ENCODE measurements at regions not wholly inside any gene's neighbourhood (a gene's known extent, or its start where the extent isn't known, plus 50 kb on each side); places are given as distances from the start of the nearest gene placed in this dataset.

DNA sequence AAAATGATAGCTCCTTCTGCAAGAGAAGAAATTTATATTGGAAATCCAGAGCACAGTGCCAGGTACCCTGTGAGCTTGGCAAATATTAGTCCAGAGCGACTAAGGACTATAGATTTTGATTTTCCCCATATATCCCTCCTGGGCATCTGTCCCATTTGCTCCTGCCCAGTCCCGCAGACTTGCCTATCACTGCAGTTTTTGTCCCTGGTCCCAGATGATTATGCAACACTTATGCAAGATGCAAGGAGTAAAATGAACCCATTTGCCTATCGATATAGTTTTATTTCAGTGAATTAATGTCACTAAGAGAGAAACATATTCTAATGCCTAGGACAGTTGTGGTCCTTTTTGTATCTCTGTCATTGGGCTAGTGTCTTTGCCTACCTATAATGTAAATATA, 215.9 kb upstream of the BMP4 start:
- CTCF ChIA-PET (ENCODE audit: partially characterized antibody) = interaction anchor here (0.9 to 7.1 kb wide), 4 partner anchors 13 to 215 kb away, joined by 3 to 79 read pairs (median 5); no protein-coding TSS in a partner anchor
- Histone ChIP-seq H2BK120ac (replicated peaks; ENCODE audit: low read depth, low read length) (no peak overlapping the region), H3K36me3 (ENCODE audit: control insufficient read depth in 2 of 4, insufficient read depth in 4 of 4, low read length in 3 of 4) (no peaks in the 10 kb centered on the region), H2AFZ (ENCODE audit: low read length) (no peak overlapping the region), H2BK5ac (ENCODE audit: low read depth, low read length) (no peak overlapping the region), H3K14ac (ENCODE audit: insufficient read length) (no peak overlapping the region), H3K79me1 (ENCODE audit: low read depth, low read length) (no peaks in the 10 kb centered on the region), H4K8ac (ENCODE audit: extremely low read depth, insufficient read depth, low read length) (no peak overlapping the region), H4K20me1 (replicated peaks in 1 of 2; ENCODE audit: control insufficient read depth in 1 of 2, insufficient read depth in 2 of 2, low read length in 2 of 2) (no peaks in the 10 kb centered on the region), H3K27me3 (replicated peaks in 1 of 4; ENCODE audit: control insufficient read depth in 3 of 4, extremely low read depth in 1 of 4, insufficient read depth in 3 of 4, low read length in 3 of 4) (no peaks in the 10 kb centered on the region), H2BK15ac (ENCODE audit: low read length) (no peak overlapping the region), H3K56ac (replicated peaks; ENCODE audit: insufficient read length, low read depth, low read length) (no peak overlapping the region), H4K91ac (replicated peaks; ENCODE audit: insufficient read length, low read length) (no peak overlapping the region), H3K23ac (ENCODE audit: insufficient read length) (no peak overlapping the region), H3K4me2 (ENCODE audit: insufficient read depth in 1 of 2, low read depth in 2 of 2, low read length in 2 of 2) (no peak overlapping the region), H3K9me3 (ENCODE audit: insufficient read depth in 2 of 2, low read depth in 1 of 2, low read length in 1 of 2) (no peaks in the 10 kb centered on the region), H3K79me2 (ENCODE audit: control insufficient read depth in 1 of 2, insufficient read depth in 2 of 2, low read length in 2 of 2) (no peaks in the 10 kb centered on the region), H3K18ac (ENCODE audit: extremely low read depth, low read length) (no peak overlapping the region), H3K4ac (replicated peaks; ENCODE audit: insufficient read length, low read depth, low read length) (no peak overlapping the region), H3K23me2 (ENCODE audit: low read depth, low read length) (no peaks in the 10 kb centered on the region), H3K4me1 (replicated peaks in 1 of 4; ENCODE audit: control insufficient read depth in 3 of 4, insufficient read depth in 4 of 4, low read length in 3 of 4) (no peaks in the 10 kb centered on the region), H2AK5ac (ENCODE audit: low read depth, low read length) (no peak overlapping the region), H3K4me3 (ENCODE audit: extremely low read depth in 1 of 4, insufficient read depth in 2 of 4, low read depth in 3 of 4, low read length in 4 of 4) (no peak overlapping the region), H2BK20ac (ENCODE audit: low read length) (no peak overlapping the region), H3K27ac (ENCODE audit: low read depth, low read length) (no peak overlapping the region), H3K9ac (replicated peaks in 1 of 4; ENCODE audit: extremely low read depth in 1 of 4, low read depth in 3 of 4, low read length in 3 of 4) (no peak overlapping the region), H4K5ac (ENCODE audit: insufficient read length, low read depth, low read length) (no peak overlapping the region), H2BK12ac (ENCODE audit: low read depth, low read length) (no peak overlapping the region)
- POLR2A ChIA-PET (ENCODE audit: partially characterized antibody) = no interaction called here
- 88% methylated on average over 3 of the region's 3 CpGs; no CpG with 5 or more reads in 1 of the 2 experiments for WGBS, 2 experiments (ENCODE audit: extremely low coverage in 1 of 2, insufficient coverage in 1 of 2, insufficient read length in 1 of 2, insufficient replicate concordance in 2 of 2, low coverage in 1 of 2, low lambda C conversion rate in 2 of 2, missing lambda C conversion rate in 1 of 2)
- peak; percentile 14; the same call in 1 of the 2 replicates for TF ChIP-seq CEBPB (IDR thresholded peaks at IDR 0.05; ENCODE audit: low read depth, low read length)
- no peak for TF ChIP-seq SIN3A (conservative IDR thresholded peaks at IDR 0.05 in 1 of 2, IDR thresholded peaks at IDR 0.05 in 1 of 2; ENCODE audit: low read depth in 1 of 2, low read length in 2 of 2)
- DNase-seq (ENCODE audit: low read depth in 1 of 2, low spot score in 2 of 2) (no peak), FAIRE-seq (no peak)
